ENCODE measurements at regions not wholly inside any gene's neighbourhood (a gene's known extent, or its start where the extent isn't known, plus 50 kb on each side); places are given as distances from the start of the nearest gene placed in this dataset.

DNA sequence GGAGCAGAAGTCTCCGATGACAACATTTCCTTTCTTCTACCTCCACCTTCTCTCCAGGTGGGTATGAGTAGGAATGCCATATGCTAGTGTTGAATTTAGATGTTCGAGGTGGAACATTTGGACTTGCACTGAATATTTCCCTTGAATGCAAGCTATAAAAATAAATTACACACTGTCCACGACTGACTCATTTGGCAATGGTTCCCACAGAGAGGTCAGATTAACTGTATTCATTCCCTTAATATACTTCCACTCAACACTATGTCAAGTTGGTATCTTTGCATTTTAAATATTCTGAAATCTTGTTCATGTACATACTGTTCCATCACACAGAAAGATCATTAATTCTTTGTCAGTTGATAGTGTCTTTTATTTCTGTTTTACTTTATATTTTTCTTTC is 222.6 kb upstream of the PIK3R1 start:
- ChIA-PET CTCF (no interaction called here), POLR2A (no interaction called here), RAD21 (ENCODE audit: low non-redundant PET in 1 of 2, low total read pairs in 2 of 2, uncharacterized antibody in 2 of 2, unreplicated experiment in 2 of 2) (no interaction called here)
- Histone ChIP-seq H3K36me3 (ENCODE audit: control insufficient read depth in 1 of 2, insufficient read depth in 2 of 2, low read length in 2 of 2) (no peaks in the 10 kb centered on the region), H3K4me1 (ENCODE audit: control insufficient read depth in 1 of 2, insufficient read depth in 2 of 2, low read length in 2 of 2) (peaks cover 0 to 10% of the 10 kb centered on the region in 2 experiments; a peak in 1 of 4 replicates), H3K9me2 (ENCODE audit: insufficient read depth) (no peaks in the 10 kb centered on the region), H3K4me2 (ENCODE audit: low read length) (no peak overlapping the region), H3K79me2 (ENCODE audit: insufficient read depth, low read length) (no peaks in the 10 kb centered on the region), H3K4me3 (replicated peaks in 1 of 2; ENCODE audit: low read depth in 1 of 2, low read length in 2 of 2) (no peak overlapping the region), H3K27me3 (ENCODE audit: insufficient read depth, low read length) (no peaks in the 10 kb centered on the region), H2AFZ (ENCODE audit: low read depth, low read length, poor library complexity, severe bottlenecking) (no peak overlapping the region), H3K9me3 (ENCODE audit: control insufficient read depth in 1 of 2, insufficient read depth in 1 of 2, low read depth in 1 of 2, low read length in 2 of 2) (no peaks in the 10 kb centered on the region), H3K27ac (ENCODE audit: low read depth, low read length) (no peak overlapping the region), H4K20me1 (ENCODE audit: insufficient read depth) (no peaks in the 10 kb centered on the region), H3K9ac (ENCODE audit: low read length) (no peak overlapping the region)
- intact Hi-C loops (cut with micrococcal nuclease): no loop called here
- TF ChIP-seq ZFX (IDR thresholded peaks at IDR 0.05): no peak
- TF ChIP-seq CBX3 (IDR thresholded peaks at IDR 0.05; ENCODE audit: low read depth): no peak
- no peak for TF ChIP-seq SP1 (IDR thresholded peaks at IDR 0.05; ENCODE audit: low read depth)
- TF ChIP-seq, protein P1, sequence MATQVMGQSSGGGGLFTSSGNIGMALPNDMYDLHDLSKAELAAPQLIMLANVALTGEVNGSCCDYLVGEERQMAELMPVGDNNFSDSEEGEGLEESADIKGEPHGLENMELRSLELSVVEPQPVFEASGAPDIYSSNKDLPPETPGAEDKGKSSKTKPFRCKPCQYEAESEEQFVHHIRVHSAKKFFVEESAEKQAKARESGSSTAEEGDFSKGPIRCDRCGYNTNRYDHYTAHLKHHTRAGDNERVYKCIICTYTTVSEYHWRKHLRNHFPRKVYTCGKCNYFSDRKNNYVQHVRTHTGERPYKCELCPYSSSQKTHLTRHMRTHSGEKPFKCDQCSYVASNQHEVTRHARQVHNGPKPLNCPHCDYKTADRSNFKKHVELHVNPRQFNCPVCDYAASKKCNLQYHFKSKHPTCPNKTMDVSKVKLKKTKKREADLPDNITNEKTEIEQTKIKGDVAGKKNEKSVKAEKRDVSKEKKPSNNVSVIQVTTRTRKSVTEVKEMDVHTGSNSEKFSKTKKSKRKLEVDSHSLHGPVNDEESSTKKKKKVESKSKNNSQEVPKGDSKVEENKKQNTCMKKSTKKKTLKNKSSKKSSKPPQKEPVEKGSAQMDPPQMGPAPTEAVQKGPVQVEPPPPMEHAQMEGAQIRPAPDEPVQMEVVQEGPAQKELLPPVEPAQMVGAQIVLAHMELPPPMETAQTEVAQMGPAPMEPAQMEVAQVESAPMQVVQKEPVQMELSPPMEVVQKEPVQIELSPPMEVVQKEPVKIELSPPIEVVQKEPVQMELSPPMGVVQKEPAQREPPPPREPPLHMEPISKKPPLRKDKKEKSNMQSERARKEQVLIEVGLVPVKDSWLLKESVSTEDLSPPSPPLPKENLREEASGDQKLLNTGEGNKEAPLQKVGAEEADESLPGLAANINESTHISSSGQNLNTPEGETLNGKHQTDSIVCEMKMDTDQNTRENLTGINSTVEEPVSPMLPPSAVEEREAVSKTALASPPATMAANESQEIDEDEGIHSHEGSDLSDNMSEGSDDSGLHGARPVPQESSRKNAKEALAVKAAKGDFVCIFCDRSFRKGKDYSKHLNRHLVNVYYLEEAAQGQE (IDR thresholded peaks at IDR 0.05; ENCODE audit: low read depth): no peak
- no peak for TF ChIP-seq FOSL1 (IDR thresholded peaks at IDR 0.05; ENCODE audit: low read depth)
- TF ChIP-seq, protein P2, sequence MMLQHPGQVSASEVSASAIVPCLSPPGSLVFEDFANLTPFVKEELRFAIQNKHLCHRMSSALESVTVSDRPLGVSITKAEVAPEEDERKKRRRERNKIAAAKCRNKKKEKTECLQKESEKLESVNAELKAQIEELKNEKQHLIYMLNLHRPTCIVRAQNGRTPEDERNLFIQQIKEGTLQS (IDR thresholded peaks at IDR 0.05): no peak
- TF ChIP-seq, protein P3, sequence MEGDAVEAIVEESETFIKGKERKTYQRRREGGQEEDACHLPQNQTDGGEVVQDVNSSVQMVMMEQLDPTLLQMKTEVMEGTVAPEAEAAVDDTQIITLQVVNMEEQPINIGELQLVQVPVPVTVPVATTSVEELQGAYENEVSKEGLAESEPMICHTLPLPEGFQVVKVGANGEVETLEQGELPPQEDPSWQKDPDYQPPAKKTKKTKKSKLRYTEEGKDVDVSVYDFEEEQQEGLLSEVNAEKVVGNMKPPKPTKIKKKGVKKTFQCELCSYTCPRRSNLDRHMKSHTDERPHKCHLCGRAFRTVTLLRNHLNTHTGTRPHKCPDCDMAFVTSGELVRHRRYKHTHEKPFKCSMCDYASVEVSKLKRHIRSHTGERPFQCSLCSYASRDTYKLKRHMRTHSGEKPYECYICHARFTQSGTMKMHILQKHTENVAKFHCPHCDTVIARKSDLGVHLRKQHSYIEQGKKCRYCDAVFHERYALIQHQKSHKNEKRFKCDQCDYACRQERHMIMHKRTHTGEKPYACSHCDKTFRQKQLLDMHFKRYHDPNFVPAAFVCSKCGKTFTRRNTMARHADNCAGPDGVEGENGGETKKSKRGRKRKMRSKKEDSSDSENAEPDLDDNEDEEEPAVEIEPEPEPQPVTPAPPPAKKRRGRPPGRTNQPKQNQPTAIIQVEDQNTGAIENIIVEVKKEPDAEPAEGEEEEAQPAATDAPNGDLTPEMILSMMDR (IDR thresholded peaks at IDR 0.05 in 2 of 3, conservative IDR thresholded peaks at IDR 0.05 in 1 of 3; ENCODE audit: borderline replicate concordance in 1 of 3, insufficient read depth in 1 of 3, low read depth in 2 of 3, low read length in 2 of 3): no peak
- TF ChIP-seq POLR2A (IDR thresholded peaks at IDR 0.05; ENCODE audit: borderline replicate concordance, extremely low read depth, insufficient read depth, insufficient read length): no peak
- no peak for TF ChIP-seq SIN3A (IDR thresholded peaks at IDR 0.05; ENCODE audit: low read depth)
- no peak for TF ChIP-seq EZH2phosphoT487 (IDR thresholded peaks at IDR 0.05; ENCODE audit: borderline replicate concordance)
- TF ChIP-seq EGR1 (IDR thresholded peaks at IDR 0.05; ENCODE audit: low read depth): no peak
- TF ChIP-seq JUND (IDR thresholded peaks at IDR 0.05): no peak
- TF ChIP-seq TCF7L2 (IDR thresholded peaks at IDR 0.05; ENCODE audit: borderline replicate concordance, extremely low read depth, insufficient read depth, insufficient read length): no peak
- no peak for TF ChIP-seq SRF (IDR thresholded peaks at IDR 0.05; ENCODE audit: low read depth)
- no peak for TF ChIP-seq RAD21 (IDR thresholded peaks at IDR 0.05; ENCODE audit: low read depth)
- TF ChIP-seq, protein P4, sequence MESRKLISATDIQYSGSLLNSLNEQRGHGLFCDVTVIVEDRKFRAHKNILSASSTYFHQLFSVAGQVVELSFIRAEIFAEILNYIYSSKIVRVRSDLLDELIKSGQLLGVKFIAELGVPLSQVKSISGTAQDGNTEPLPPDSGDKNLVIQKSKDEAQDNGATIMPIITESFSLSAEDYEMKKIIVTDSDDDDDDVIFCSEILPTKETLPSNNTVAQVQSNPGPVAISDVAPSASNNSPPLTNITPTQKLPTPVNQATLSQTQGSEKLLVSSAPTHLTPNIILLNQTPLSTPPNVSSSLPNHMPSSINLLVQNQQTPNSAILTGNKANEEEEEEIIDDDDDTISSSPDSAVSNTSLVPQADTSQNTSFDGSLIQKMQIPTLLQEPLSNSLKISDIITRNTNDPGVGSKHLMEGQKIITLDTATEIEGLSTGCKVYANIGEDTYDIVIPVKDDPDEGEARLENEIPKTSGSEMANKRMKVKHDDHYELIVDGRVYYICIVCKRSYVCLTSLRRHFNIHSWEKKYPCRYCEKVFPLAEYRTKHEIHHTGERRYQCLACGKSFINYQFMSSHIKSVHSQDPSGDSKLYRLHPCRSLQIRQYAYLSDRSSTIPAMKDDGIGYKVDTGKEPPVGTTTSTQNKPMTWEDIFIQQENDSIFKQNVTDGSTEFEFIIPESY (IDR thresholded peaks at IDR 0.05; ENCODE audit: extremely low read depth, insufficient replicate concordance, low read length): no peak
- no peak for TF ChIP-seq ELF1 (IDR thresholded peaks at IDR 0.05; ENCODE audit: borderline replicate concordance, low read depth)
- BruUV-seq (replicated peaks): no TSS peak
- DNase-seq (ENCODE audit: low read depth, low spot score) (no peak), ATAC-seq (no peak)
